Chondrocyte (in vitro differentiated cells): ENCODE measurements at regions not wholly inside any gene's neighbourhood (a gene's known extent, or its start where the extent isn't known, plus 50 kb on each side); places are given as distances from the start of the nearest gene placed in this dataset.

Source experiments
- DNase-seq: peaks from one replicate; pipeline ENCODE4 v3.0.0; 2021; ENCODE audit warnings: mixed read lengths, low spot score
- H3K27ac Mint-ChIP-seq: one replicate; pipeline ENCODE4 v1.8.0; 2021; ENCODE audit warnings: mild to moderate bottlenecking, moderate library complexity, mixed read lengths; ENCODE audit not compliant: unreplicated experiment
- H3K27me3 Mint-ChIP-seq: 2 replicates; pipeline ENCODE4 v1.8.0; 2021; ENCODE audit warnings: low read depth, mixed read lengths
- H3K36me3 Mint-ChIP-seq: 2 replicates; pipeline ENCODE4 v1.8.0; 2021; ENCODE audit warnings: low read depth, mixed read lengths
- H3K4me1 Mint-ChIP-seq: 2 replicates; pipeline ENCODE4 v1.8.0; 2021; ENCODE audit warnings: low read depth, mild to moderate bottlenecking, mixed read lengths
- H3K4me3 Mint-ChIP-seq: one replicate; pipeline ENCODE4 v1.8.0; 2021; ENCODE audit warnings: mild to moderate bottlenecking, moderate library complexity, mixed read lengths; ENCODE audit not compliant: unreplicated experiment
- H3K9me3 Mint-ChIP-seq: 2 replicates; pipeline ENCODE4 v1.8.0; 2021; ENCODE audit warnings: low read depth, mixed read lengths
- CTCF ChIP-seq: fragments of 200-600 bp; sonication (generic); IDR thresholded peaks from 2 replicates; pipeline ENCODE4 v1.5.0; 2021; ENCODE audit warnings: antibody characterized with exemption, mild to moderate bottlenecking, moderate library complexity

GRCh38 chrX:39779952-39780783 is 317.6 kb downstream of the BCOR start:
- no peak for TF ChIP-seq CTCF
- Mint-ChIP-seq H3K27me3 (no peaks in the 10 kb centered on the region), H3K9me3 (peaks cover 22% of the 10 kb centered on the region), H3K4me1 (peaks cover 5% of the 10 kb centered on the region), H3K4me3 (no peak overlapping the region), H3K36me3 (no peaks in the 10 kb centered on the region), H3K27ac (no peak overlapping the region)
- no peak for DNase-seq

GRCh38 chrX:39782276-39782675 is 315.5 kb downstream of the BCOR start:
- Mint-ChIP-seq H3K36me3 (no peaks in the 10 kb centered on the region), H3K4me3 (no peak overlapping the region), H3K27me3 (no peaks in the 10 kb centered on the region), H3K4me1 (peaks cover 5% of the 10 kb centered on the region), H3K9me3 (peaks cover 22% of the 10 kb centered on the region), H3K27ac (no peak overlapping the region)
- TF ChIP-seq CTCF = no peak
- DNase-seq = no peak

- Mint-ChIP-seq H3K27ac (no peak overlapping the region), H3K27me3 (no peaks in the 10 kb centered on the region), H3K36me3 (no peaks in the 10 kb centered on the region), H3K4me3 (no peak overlapping the region), H3K4me1 (peaks cover 2% of the 10 kb centered on the region), H3K9me3 (peaks cover 3% of the 10 kb centered on the region)
- TF ChIP-seq CTCF = no peak
- no peak for DNase-seq
Observed at GRCh38 chrX:39787999-39788398, 309.8 kb downstream of the BCOR start.

GRCh38 chrX:39788521-39788920 is 309.2 kb downstream of the BCOR start:
- H3K27ac Mint-ChIP-seq = no peak overlapping the region
- TF ChIP-seq CTCF = no peak
- no peak overlapping the region for H3K4me3 Mint-ChIP-seq
- no peaks in the 10 kb centered on the region for H3K27me3 Mint-ChIP-seq
- H3K4me1 Mint-ChIP-seq = no peaks in the 10 kb centered on the region
- peaks cover 3% of the 10 kb centered on the region for H3K9me3 Mint-ChIP-seq
- DNase-seq = no peak
- no peaks in the 10 kb centered on the region for H3K36me3 Mint-ChIP-seq

- H3K4me3 Mint-ChIP-seq = no peak overlapping the region
- no peaks in the 10 kb centered on the region for H3K4me1 Mint-ChIP-seq
Observed at GRCh38 chrX:39791691-39792090, 306.1 kb downstream of the BCOR start.

More at GRCh38 chrX:39791691-39792090, 306.1 kb downstream of the BCOR start:
- Mint-ChIP-seq H3K9me3 (peaks cover 3% of the 10 kb centered on the region), H3K27ac (no peak overlapping the region), H3K27me3 (no peaks in the 10 kb centered on the region), H3K36me3 (no peaks in the 10 kb centered on the region)
- no peak for TF ChIP-seq CTCF
- no peak for DNase-seq
